Nephron (organoid): ENCODE measurements at regions not wholly inside any gene's neighbourhood (a gene's known extent, or its start where the extent isn't known, plus 50 kb on each side); places are given as distances from the start of the nearest gene placed in this dataset.

Experiments used
- H3K27ac Mint-ChIP-seq, 3 experiments: 2 replicates each; pipeline ENCODE4 v1.8.0; 2020; ENCODE audit warnings: mixed read lengths in 3 of 3, mild to moderate bottlenecking in 2 of 3, moderate library complexity in 1 of 3
- H3K27me3 Mint-ChIP-seq: 2 replicates; pipeline ENCODE4 v1.8.0; 2021; ENCODE audit warnings: low read depth, mild to moderate bottlenecking, moderate library complexity, mixed read lengths
- H3K36me3 Mint-ChIP-seq: 2 replicates; pipeline ENCODE4 v1.8.0; 2020; ENCODE audit warnings: low read depth, mixed read lengths
- H3K4me1 Mint-ChIP-seq: 2 replicates; pipeline ENCODE4 v1.8.0; 2020; ENCODE audit warnings: mixed read lengths
- H3K4me3 Mint-ChIP-seq, 3 experiments: 2 replicates each; pipeline ENCODE4 v1.8.0; 2020; ENCODE audit warnings: mild to moderate bottlenecking in 3 of 3, mixed read lengths in 3 of 3, moderate library complexity in 2 of 3
- H3K9me3 Mint-ChIP-seq: 2 replicates; pipeline ENCODE4 v1.8.0; 2020; ENCODE audit warnings: mixed read lengths
- CTCF ChIP-seq, 3 experiments: fragments of 200-600 bp; sonication (generic); IDR thresholded peaks; one replicate each; pipeline ENCODE4 v1.5.0; 2021; ENCODE audit warnings: antibody characterized with exemption in 3 of 3; ENCODE audit not compliant: unreplicated experiment in 3 of 3

GRCh38 chr5:58403822-58404433 lies 56.0 kb downstream of the PLK2 start:
- H3K27ac Mint-ChIP-seq = no peak overlapping the region
- no peak for TF ChIP-seq CTCF (IDR thresholded peaks at IDR 0.05; ENCODE audit: unreplicated experiment in 3 of 3)
- H3K4me1 Mint-ChIP-seq = no peaks in the 10 kb centered on the region
- H3K9me3 Mint-ChIP-seq = no peaks in the 10 kb centered on the region
- H3K4me3 Mint-ChIP-seq = no peak overlapping the region
- H3K27me3 Mint-ChIP-seq = no peaks in the 10 kb centered on the region
- H3K36me3 Mint-ChIP-seq = no peaks in the 10 kb centered on the region

GRCh38 chr5:58401701-58402100 lies 58.2 kb downstream of the PLK2 start:
- no peaks in the 10 kb centered on the region for H3K27me3 Mint-ChIP-seq
- no peaks in the 10 kb centered on the region for H3K36me3 Mint-ChIP-seq
- no peak overlapping the region for H3K27ac Mint-ChIP-seq
- no peak overlapping the region for H3K4me3 Mint-ChIP-seq
- H3K4me1 Mint-ChIP-seq = no peaks in the 10 kb centered on the region
- H3K9me3 Mint-ChIP-seq = no peaks in the 10 kb centered on the region
- no peak for TF ChIP-seq CTCF (IDR thresholded peaks at IDR 0.05; ENCODE audit: unreplicated experiment in 3 of 3)

GRCh38 chr5:58400737-58401136 lies 59.1 kb downstream of the PLK2 start:
- Mint-ChIP-seq H3K27me3 (no peaks in the 10 kb centered on the region), H3K4me3 (no peak overlapping the region), H3K9me3 (no peaks in the 10 kb centered on the region), H3K4me1 (no peaks in the 10 kb centered on the region), H3K36me3 (no peaks in the 10 kb centered on the region), H3K27ac (no peak overlapping the region)
- TF ChIP-seq CTCF (IDR thresholded peaks at IDR 0.05; ENCODE audit: unreplicated experiment in 3 of 3) = no peak

- no peaks in the 10 kb centered on the region for H3K9me3 Mint-ChIP-seq
- H3K36me3 Mint-ChIP-seq = no peaks in the 10 kb centered on the region
- H3K4me1 Mint-ChIP-seq = no peaks in the 10 kb centered on the region
- no peaks in the 10 kb centered on the region for H3K27me3 Mint-ChIP-seq
- no peak overlapping the region for H3K27ac Mint-ChIP-seq
- no peak overlapping the region for H3K4me3 Mint-ChIP-seq
- no peak for TF ChIP-seq CTCF (IDR thresholded peaks at IDR 0.05; ENCODE audit: unreplicated experiment in 3 of 3)
These were observed 59.9 kb downstream of the PLK2 start for GRCh38 chr5:58399951-58400350.

GRCh38 chr5:58394339-58394738 lies 65.5 kb downstream of the PLK2 start:
- no peaks in the 10 kb centered on the region for H3K27me3 Mint-ChIP-seq
- no peak for TF ChIP-seq CTCF (IDR thresholded peaks at IDR 0.05; ENCODE audit: unreplicated experiment in 3 of 3)
- H3K4me1 Mint-ChIP-seq = no peaks in the 10 kb centered on the region
- H3K36me3 Mint-ChIP-seq = no peaks in the 10 kb centered on the region
- H3K27ac Mint-ChIP-seq = no peak overlapping the region
- H3K4me3 Mint-ChIP-seq = no peak overlapping the region
- peaks cover 7% of the 10 kb centered on the region for H3K9me3 Mint-ChIP-seq

- H3K27me3 Mint-ChIP-seq = no peaks in the 10 kb centered on the region
- H3K4me3 Mint-ChIP-seq = no peak overlapping the region
- H3K9me3 Mint-ChIP-seq = peaks cover 7% of the 10 kb centered on the region
- no peak for TF ChIP-seq CTCF (IDR thresholded peaks at IDR 0.05; ENCODE audit: unreplicated experiment in 3 of 3)
- no peaks in the 10 kb centered on the region for H3K4me1 Mint-ChIP-seq
- H3K36me3 Mint-ChIP-seq = no peaks in the 10 kb centered on the region
- H3K27ac Mint-ChIP-seq = no peak overlapping the region
These were observed 66.2 kb downstream of the PLK2 start for GRCh38 chr5:58393716-58394115.
